Psoas muscle (tissue), 7 donors: ENCODE measurements at regions not wholly inside any gene's neighbourhood (a gene's known extent, or its start where the extent isn't known, plus 50 kb on each side); places are given as distances from the start of the nearest gene placed in this dataset.
"Not testable (repeated sequence)": the region's sequence is repeated elsewhere in the genome, so short reads cannot be mapped to it uniquely, and the experiment has no call there.

Experiments
- ATAC-seq, 4 donors: fragments of 200-7000 bp; cut with Tn5 transposase; one replicate each; pipeline ENCODE4 v1.9.1; 2020; ENCODE audit warnings: moderate library complexity in 3 of 4, mild to moderate bottlenecking in 2 of 4
- DNase-seq, 2 donors: peaks; one replicate each; pipeline ENCODE4 v3.0.0-alpha.2; 2020
- H3K27ac ChIP-seq: fragments of 200-600 bp; one replicate; pipeline ENCODE4 v1.8.0; 2022
- H3K27me3 ChIP-seq, 3 donors: fragments of 200-600 bp in 1 of 3; one replicate each; pipeline versions ENCODE4 v1.6.1 to v1.8.0; 2013 to 2022; ENCODE audit warnings: low read length in 2 of 3, mild to moderate bottlenecking in 2 of 3, moderate library complexity in 1 of 3; ENCODE audit not compliant: insufficient read depth in 3 of 3
- H3K36me3 ChIP-seq, 2 donors: fragments of 200-600 bp in 1 of 2; one replicate each; pipeline versions ENCODE4 v1.6.1 to v1.8.0; 2013 to 2022; ENCODE audit warnings: low read depth in 1 of 2, mild to moderate bottlenecking in 1 of 2, moderate library complexity in 1 of 2; ENCODE audit not compliant: insufficient read depth in 1 of 2
- H3K4me1 ChIP-seq: fragments of 200-600 bp; one replicate; pipeline ENCODE4 v1.8.0; 2022
- H3K4me3 ChIP-seq: fragments of 200-600 bp; one replicate; pipeline ENCODE4 v1.8.0; 2022; ENCODE audit warnings: mild to moderate bottlenecking
- H3K9me3 ChIP-seq: fragments of 200-600 bp; one replicate; pipeline ENCODE4 v1.8.0; 2022
- CTCF ChIP-seq: fragments of 200-600 bp; IDR thresholded peaks from one replicate; pipeline ENCODE4 v1.8.0; 2022; ENCODE audit warnings: antibody characterized with exemption
- WGBS, 3 donors: extraction: QIAGEN DNeasy Blood & Tissue Kit; methylation state at CpG; one replicate each; pipeline versions ENCODE4 v1.1.6 to v1.1.7; 2013; 5-methylcytosine and 5-hydroxymethylcytosine counted together
- intact Hi-C, 2 donors: fragments of 100-400 bp; cut with DNase I; formaldehyde crosslinking; loops; one replicate each; pipeline versions ENCODE4 v1.11.0 to v1.14.2; 2022
- donor health status: healthy with polysubstance abuse.
- donor health status: DM: no; HTN: no; CAD: no; lungs with moderate emphysema.
- donor health status: Bipolar disorder and iron deficiency.
- donor health status: healthy.
- donor health status: DM: yes; HTN: yes; CAD: no.
- donor health status: DM: no; HTN: no; CAD: no.
- donor health status: DM: yes; HTN: yes; CAD: no.

DNA sequence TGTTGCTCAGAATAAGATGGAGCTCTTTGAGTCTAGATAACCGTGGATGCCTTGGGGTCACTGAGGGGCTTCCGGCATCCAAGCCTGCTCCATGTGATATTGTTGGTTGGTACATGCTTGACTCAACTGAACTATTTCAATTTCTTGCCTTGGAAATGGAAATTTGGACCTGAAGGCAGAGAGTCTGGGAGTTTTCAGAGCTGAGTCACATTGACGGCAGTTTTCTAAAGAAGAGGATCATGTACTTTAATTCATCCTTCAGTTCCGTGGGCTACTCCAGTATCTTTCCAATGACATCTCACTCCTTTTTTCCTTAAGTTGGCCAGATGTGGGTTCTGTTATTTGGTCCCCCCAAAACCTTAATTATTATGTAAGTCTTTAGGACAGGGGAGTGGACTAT is 100.5 kb downstream of the MFAP3L start:
- peaks cover 0 to 3% (median 0%) of the 10 kb centered on the region in 3 donors for H3K27me3 ChIP-seq
- no peaks in the 10 kb centered on the region for H3K36me3 ChIP-seq
- no peak for ATAC-seq
- intact Hi-C loops, result no loop called here
- no peak overlapping the region for H3K27ac ChIP-seq
- no peaks in the 10 kb centered on the region for H3K4me1 ChIP-seq
- 83 to 89% (median 88%) methylated on average over 4 of the region's 4 CpGs for WGBS, 3 donors
- DNase-seq, result no peak
- H3K9me3 ChIP-seq, result no peaks in the 10 kb centered on the region
- TF ChIP-seq CTCF, result no peak
- H3K4me3 ChIP-seq, result no peak overlapping the region

GRCh38 chr4:169922632-169923276 is 103.4 kb downstream of the MFAP3L start:
- Histone ChIP-seq H3K27me3 (peaks cover 0 to 3% (median 0%) of the 10 kb centered on the region in 3 donors), H3K4me3 (no peak overlapping the region), H3K27ac (no peak overlapping the region), H3K9me3 (no peaks in the 10 kb centered on the region), H3K4me1 (no peaks in the 10 kb centered on the region), H3K36me3 (no peaks in the 10 kb centered on the region)
- no peak for ATAC-seq
- DNase-seq, result peak in 1 of 2 donors; percentile 52
- no peak for TF ChIP-seq CTCF
- intact Hi-C loops, result no loop called here
- 41 to 57% (median 45%) methylated on average over 3 of the region's 3 CpGs for WGBS, 3 donors

DNA sequence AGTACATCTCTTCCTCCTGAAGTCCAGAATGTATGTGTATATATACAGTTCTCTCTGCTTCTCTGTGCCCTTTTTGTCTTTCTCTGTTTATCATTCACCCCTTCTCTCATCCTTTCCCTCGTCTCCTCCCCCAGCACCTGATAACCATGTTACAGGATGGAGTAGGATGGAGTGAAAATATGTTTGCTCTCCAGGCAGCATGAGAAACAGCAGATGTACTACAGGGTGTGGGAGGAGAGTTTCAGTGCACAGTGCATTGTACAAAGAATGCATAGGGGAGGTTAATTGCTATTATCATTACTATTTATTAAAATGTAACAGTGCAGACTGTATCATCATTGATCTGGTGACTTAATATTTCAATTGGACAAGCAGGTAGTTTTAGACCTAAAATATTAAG is 104.5 kb downstream of the MFAP3L start:
- no peaks in the 10 kb centered on the region for H3K4me1 ChIP-seq
- H3K4me3 ChIP-seq, result no peak overlapping the region
- 65 to 78% (median 76%) methylated on average over 1 of the region's 1 CpG for WGBS, 3 donors
- DNase-seq (no peak), ATAC-seq (no peak)
- TF ChIP-seq CTCF, result no peak
- intact Hi-C loops, result no loop called here
- H3K36me3 ChIP-seq, result no peaks in the 10 kb centered on the region
- H3K27me3 ChIP-seq, result peaks cover 0 to 3% (median 0%) of the 10 kb centered on the region in 3 donors
- H3K9me3 ChIP-seq, result no peaks in the 10 kb centered on the region
- no peak overlapping the region for H3K27ac ChIP-seq

GRCh38 chr4:169921237-169921636 is 105.0 kb downstream of the MFAP3L start:
- no peaks in the 10 kb centered on the region for H3K36me3 ChIP-seq
- no peak for TF ChIP-seq CTCF
- ATAC-seq (no peak), DNase-seq (no peak)
- H3K27me3 ChIP-seq, result peaks cover 0 to 3% (median 0%) of the 10 kb centered on the region in 3 donors
- intact Hi-C loops, result no loop called here
- WGBS, 3 donors, result 69 to 72% (median 70%) methylated on average over 9 of the region's 9 CpGs
- H3K4me3 ChIP-seq, result no peak overlapping the region
- no peaks in the 10 kb centered on the region for H3K9me3 ChIP-seq
- H3K27ac ChIP-seq, result no peak overlapping the region
- H3K4me1 ChIP-seq, result no peaks in the 10 kb centered on the region

GRCh38 chr4:169919194-169920124 is 106.7 kb downstream of the MFAP3L start:
- H3K27ac ChIP-seq, ATAC-seq, intact Hi-C loops, H3K4me1 ChIP-seq, H3K27me3 ChIP-seq, DNase-seq, H3K4me3 ChIP-seq, H3K9me3 ChIP-seq, H3K36me3 ChIP-seq: not testable (repeated sequence)
- WGBS, 3 donors, result 58 to 68% (median 64%) methylated on average over 12 of the region's 12 CpGs
